Kidney tubule cell (primary cell): ENCODE measurements at regions not wholly inside any gene's neighbourhood (a gene's known extent, or its start where the extent isn't known, plus 50 kb on each side); places are given as distances from the start of the nearest gene placed in this dataset.

Experiments used
- DNase-seq: peaks from one replicate; pipeline ENCODE4 v3.0.0-alpha.2; 2018; ENCODE audit warnings: low spot score

DNA sequence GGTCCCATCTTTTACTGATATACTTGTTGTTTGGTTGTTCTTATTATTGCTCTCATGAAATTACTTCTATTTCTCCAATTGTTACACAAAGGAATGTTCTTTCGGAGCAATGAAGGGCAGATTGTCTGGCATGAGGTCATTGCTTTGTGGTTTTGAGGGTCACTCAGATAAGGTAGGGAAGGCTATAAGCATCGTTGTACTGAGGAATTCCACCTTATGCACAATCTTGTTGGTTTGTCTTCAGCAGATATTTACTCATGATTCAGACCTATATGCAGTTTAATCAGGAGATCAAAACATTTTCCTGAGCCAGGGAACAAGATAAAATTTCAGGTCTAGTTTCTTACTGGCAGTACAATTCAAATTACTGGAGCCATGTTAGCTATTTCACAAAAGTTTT, 163.0 kb upstream of the SPHKAP start:
- no peak for DNase-seq

DNA sequence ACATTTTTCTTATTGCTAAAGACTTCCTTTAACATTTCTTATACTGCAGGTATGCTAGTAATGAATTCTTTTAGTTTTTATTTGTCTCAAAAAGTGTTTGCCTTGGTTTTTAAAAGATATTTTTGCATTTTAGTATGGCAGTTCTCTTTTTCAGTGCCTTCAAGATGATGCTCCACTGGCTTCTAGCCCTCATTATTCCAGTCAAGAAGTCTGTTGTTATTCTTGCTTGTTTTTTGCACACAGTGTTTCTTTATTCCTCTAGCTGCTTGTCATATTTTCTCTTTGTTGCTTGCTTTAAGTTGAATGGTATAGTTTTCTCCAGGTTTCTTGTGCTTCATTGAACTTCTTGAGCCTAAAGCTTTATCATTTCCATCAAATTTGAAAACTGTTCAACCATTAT, 158.0 kb upstream of the SPHKAP start:
- no peak for DNase-seq

GRCh38 chr2:228334180-228334579, 152.7 kb upstream of the SPHKAP start:
- no peak for DNase-seq

GRCh38 chr2:228329282-228329681, 147.8 kb upstream of the SPHKAP start:
- no peak for DNase-seq

- no peak for DNase-seq
These were observed 139.5 kb upstream of the SPHKAP start for GRCh38 chr2:228321015-228321414.

DNA sequence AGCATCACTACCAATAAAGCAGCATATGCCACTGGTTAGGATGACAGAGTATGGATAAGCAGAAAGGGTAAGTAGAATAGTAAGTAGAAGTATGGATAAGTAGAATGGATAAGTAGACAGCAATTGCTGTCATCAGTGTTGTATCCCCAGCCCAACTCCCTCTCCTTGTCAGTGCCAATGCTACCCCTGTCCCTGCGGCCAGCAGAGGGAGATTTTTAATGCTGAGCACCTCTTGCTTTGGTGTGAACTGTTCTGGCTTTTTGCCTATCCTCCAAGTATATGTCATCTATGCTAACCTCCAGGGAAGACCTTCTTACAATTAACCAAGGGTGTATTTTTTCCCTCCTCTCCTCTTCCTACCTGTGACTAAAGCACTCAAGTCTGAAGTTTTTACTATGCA, 136.7 kb upstream of the SPHKAP start:
- peak; percentile 41 for DNase-seq

DNA sequence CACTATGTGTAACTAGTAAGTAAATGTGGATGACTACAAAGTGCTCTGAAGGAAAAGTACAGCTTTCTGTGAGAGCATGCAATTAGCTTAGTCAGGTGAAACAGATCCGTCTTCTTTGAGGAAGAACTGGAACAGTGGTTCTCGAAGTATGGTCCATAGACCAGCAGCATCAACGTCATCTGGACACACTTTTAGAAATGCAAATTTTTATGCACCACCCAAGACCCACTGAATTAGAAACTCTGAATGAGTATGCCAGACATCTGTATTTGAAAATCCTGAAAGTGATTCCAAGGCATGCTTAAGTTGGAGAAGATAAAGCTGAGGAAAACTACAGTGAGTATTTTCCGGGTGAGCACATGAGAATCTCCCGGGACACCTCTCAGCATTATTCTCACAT, 130.7 kb upstream of the SPHKAP start:
- no peak for DNase-seq

GRCh38 chr2:228303960-228304359, 122.5 kb upstream of the SPHKAP start:
- no peak for DNase-seq

DNA sequence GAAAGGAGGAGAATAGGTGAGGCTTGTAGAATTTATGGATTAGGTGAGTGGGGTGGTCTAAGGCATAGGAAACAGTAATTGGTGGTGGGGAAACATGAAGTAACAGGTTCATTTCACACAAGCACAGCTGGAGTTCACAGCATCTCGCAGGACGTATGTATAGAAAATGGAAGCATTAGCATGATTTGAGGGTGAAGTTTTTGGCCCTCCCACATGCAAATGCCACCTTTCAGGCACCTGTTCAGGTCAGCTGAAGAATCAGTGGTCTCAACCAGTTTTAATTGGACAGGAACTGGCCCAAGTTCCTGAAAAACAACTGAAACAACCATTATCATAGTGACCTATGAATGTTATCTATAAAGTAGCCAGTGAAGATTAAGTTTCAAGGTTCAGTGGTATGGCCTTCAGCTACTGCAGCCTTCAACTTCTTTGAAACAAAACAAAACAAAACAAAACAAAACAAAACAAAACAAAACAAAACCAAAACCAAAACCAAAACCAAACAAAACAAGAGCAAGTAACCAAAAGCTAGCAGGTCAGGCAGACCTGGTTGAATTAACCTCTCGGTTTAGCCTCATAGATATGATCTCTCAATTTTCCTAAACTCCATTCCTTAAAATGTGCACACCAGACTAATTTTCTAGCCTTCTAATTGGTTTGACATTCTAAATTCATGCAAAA, 102.1 kb upstream of the SPHKAP start:
- no peak for DNase-seq

GRCh38 chr2:228282376-228282775, 100.9 kb upstream of the SPHKAP start:
- DNase-seq: no peak

GRCh38 chr2:228273159-228273558, 91.7 kb upstream of the SPHKAP start:
- no peak for DNase-seq

DNA sequence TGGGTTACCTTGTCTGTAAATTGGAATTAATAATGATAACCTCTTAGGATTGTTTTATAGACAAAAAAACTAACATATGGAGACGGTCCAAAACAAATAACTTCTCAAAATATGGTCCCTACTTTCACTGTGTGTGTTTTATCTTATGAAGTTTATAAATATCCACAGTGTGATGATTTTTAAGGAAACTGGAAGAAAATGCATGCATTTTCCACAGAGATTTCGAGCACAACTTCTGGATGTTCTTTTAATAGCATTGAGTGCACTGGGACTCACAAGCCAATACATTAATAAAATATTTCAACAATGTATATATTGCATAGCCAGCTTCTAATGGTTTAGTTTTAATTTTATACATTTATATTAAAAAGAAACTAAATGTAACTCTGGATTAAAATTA, 87.9 kb upstream of the SPHKAP start:
- no peak for DNase-seq

DNA sequence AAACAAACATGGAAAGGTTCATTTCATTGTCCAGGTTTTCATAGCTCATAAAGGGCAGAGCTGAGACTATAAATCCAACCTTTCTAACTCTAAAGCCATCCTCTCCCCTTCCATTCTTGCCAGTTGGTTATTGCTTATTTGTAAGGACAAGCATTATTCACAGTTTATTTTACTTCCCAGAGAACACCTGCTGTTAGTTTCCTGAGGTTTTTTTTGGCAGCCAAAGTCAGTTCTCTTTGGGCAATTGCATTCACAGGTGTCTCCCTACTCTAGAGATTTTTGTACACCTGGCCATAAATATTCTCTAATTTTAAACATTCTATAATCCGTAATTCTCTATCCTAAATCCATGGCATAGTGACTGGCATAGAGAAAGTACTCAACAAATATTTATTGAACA, 87.3 kb upstream of the SPHKAP start:
- DNase-seq: no peak

DNA sequence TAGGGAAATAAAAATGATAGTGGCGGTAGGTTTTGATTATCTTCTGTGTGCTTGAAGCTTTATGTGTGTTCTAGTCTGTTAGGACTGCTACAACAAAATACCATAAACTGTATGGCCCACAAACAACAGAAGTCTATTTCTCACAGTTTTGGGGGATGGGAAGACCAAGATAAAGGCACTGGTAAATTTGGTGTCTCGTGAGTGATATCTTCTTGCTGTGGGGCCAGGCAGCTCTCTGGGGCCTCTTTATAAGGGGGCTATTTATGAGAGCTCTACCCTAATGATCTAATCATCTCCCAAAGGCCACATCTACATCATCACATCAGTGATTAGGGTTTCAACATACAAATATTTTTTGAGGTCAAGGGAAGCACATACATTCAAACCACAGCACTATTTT, 86.8 kb upstream of the SPHKAP start:
- no peak for DNase-seq

DNA sequence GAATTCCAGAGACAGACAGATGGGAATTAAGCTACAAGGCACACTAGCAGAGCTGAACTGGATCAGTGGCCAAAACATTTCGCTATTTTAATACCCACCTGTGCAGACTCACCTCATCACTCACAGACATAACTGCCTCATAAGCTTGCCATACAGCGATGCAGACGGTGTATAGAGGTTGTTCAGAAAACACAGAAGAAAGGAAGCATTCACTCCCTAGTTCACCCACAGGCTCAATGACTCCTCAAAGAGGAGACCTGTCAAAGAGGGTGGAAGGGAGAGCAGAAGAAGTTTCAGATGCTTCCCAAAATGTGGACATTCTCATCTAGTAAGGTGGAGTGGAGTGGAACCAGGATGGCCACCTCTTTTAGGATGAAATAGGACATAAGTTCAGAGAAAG, 81.7 kb upstream of the SPHKAP start:
- DNase-seq: no peak

GRCh38 chr2:228261546-228261945, 80.1 kb upstream of the SPHKAP start:
- no peak for DNase-seq

- DNase-seq: no peak
These were observed 75.9 kb upstream of the SPHKAP start for GRCh38 chr2:228257379-228257778.

DNA sequence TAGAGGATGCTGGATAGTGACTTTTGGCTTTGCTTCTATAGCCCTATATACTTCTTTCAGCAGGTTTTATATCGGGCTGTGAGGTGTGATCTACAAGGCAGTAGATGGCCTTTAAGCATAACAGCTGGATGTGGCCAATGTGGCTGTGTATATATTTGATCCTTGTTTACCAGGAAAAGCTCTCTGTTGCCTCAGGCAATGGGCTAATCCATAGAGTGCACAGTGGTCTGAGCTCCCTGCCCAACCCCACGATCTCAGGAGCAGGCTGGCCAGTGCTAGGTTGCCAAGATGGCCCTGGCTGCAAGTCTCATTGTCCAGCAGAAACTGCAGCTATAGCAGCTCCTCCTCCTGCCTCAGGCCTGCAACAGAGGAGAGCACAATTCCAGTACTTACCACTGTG, 72.3 kb upstream of the SPHKAP start:
- no peak for DNase-seq

GRCh38 chr2:228247335-228247734, 65.8 kb upstream of the SPHKAP start:
- DNase-seq: no peak

DNA sequence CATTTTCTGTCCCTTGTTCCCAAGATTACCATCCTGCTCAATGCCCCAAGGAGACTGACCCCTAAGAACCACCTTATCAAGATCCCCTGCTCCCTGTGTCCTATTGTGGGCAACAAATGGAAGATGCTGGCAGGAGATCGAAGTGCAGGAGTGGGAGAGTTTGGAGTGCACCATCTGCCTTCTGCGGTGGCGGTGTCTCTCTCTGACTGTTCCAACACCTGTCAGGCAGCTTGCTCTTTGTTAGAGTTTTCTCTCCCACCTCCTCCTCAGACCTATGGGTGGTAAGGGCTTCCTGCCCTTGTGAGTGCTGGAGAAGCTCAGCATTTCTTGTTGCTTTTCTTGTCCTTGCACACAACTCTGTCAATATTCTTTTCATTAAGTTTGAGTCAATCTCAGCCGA, 64.1 kb upstream of the SPHKAP start:
- no peak for DNase-seq

DNA sequence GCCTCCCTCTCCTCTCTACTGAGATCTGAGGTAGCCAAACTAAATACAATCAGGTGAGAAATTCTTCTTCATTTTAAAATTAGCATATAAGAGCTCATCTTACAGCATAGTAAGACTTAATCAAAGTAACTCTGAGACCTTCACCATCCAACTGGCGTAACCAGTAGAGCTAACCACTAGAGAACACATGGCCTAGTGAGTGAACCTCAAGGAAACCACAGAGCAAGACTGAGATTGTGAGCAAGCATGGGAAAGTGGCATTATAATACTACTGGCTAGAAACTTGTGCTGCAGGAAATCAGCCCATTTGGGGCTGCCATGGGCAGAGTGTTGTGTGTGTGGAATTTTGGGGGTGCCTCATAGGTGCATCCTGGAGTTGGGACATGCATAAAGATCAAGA, 61.1 kb upstream of the SPHKAP start:
- no peak for DNase-seq

DNA sequence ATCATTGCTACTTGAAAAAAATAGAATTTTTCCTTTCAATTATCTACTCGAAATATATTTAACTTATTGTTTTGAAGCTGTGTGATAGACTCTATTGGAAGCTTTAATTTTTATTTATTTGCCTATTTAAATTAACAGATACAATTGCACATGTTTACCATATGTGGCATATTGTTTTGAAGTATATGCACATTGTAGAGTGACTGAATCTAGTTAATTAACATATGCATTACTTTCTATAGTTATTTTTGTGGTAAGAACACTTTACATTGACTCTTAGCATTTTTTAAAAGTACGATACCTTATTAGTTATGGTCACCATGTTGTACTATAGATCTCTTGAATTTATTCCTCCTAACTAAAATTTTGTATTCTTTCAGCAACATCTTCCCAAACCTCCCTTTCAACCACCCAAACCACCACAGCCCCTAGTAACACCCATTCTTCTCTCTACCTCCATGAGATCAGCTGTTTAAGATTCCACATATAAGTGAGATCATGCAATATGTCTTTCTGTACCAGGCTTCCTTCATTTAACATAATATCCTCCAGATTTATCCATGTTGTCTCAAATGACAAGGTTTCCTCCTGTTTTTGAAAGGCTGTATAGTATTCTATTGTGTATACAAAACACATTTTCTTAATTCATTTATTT, 58.5 kb upstream of the SPHKAP start:
- DNase-seq: no peak

DNA sequence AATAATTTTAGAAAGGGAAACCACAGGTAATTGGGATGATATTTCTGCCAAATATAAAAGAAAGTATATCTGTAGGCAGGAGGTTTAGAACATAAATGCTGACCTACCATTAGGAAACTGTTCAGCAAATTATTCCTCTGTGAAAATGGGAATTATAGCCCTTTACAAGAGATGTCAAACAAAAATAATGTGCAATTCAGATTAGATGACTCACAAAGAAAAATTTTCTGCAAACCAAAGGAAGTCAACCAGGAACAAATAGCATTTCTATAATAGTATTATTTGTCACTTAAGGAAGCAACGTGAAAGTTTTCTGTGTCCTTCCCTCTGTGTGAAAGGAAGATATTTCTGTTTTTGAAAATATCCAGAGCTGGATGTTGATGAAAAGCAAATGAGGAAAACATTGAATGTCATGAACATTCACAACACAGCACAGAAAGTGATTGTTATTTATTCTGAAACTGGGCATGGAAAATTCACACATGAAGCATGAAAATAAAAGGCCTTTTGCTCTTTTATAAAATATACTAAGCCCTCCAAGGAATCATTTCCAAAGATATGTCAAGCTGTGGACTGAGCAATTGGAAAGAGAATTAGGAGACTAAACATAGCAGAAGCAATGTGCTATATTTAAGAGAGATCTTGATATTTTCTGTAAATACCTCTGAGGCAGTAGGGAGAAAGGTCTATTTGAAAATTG, 57.9 kb upstream of the SPHKAP start:
- peak; percentile 6 for DNase-seq
